Activated naive CD8-positive, alpha-beta T cell treated with anti-CD3 and anti-CD28 coated beads, Interleukin-2, amount 10 ng/mL, durations not matched to agents 7 days and 5 days (primary cell): ENCODE measurements at regions not wholly inside any gene's neighbourhood (a gene's known extent, or its start where the extent isn't known, plus 50 kb on each side); places are given as distances from the start of the nearest gene placed in this dataset.

Experiments used
- ATAC-seq: fragments of 150-1000 bp; cut with Tn5 transposase; one replicate; pipeline ENCODE4 v1.10.0; 2021; ENCODE audit warnings: low read depth, moderate library complexity
- POLR2A ChIA-PET: fragments of 350-600 bp; sonication (Branson Sonifier 250); formaldehyde crosslinking; loops from one replicate; lab custom pipeline; 2021; ENCODE audit warnings: antibody characterized with exemption; lab: Charles Lee
- DNase-seq: peaks from one replicate; pipeline ENCODE4 v3.0.0; 2021
- H3K27ac Mint-ChIP-seq: one replicate; pipeline ENCODE4 v1.8.0; 2022; ENCODE audit warnings: mild to moderate bottlenecking, mixed read lengths
- H3K27me3 Mint-ChIP-seq: one replicate; pipeline ENCODE4 v1.8.0; 2022; ENCODE audit warnings: mild to moderate bottlenecking, moderate library complexity, mixed read lengths
- H3K36me3 Mint-ChIP-seq: one replicate; pipeline ENCODE4 v1.8.0; 2021; ENCODE audit warnings: mild to moderate bottlenecking, mixed read lengths
- H3K4me1 Mint-ChIP-seq: one replicate; pipeline ENCODE4 v1.8.0; 2021; ENCODE audit warnings: mixed read lengths
- H3K4me3 Mint-ChIP-seq: one replicate; pipeline ENCODE4 v1.8.0; 2022; ENCODE audit warnings: mild to moderate bottlenecking, moderate library complexity, mixed read lengths
- H3K9me3 Mint-ChIP-seq: one replicate; pipeline ENCODE4 v1.8.0; 2021; ENCODE audit warnings: mixed read lengths

- H3K36me3 Mint-ChIP-seq: no peaks in the 10 kb centered on the region
- DNase-seq (no peak), ATAC-seq (no peak)
- POLR2A ChIA-PET: no interaction called here
- H3K27ac Mint-ChIP-seq: no peak overlapping the region
- H3K4me3 Mint-ChIP-seq: no peak overlapping the region
- H3K9me3 Mint-ChIP-seq: no peaks in the 10 kb centered on the region
- H3K27me3 Mint-ChIP-seq: no peaks in the 10 kb centered on the region
- no peaks in the 10 kb centered on the region for H3K4me1 Mint-ChIP-seq
Measured at GRCh38 chr9:134231767-134232166, 67.4 kb upstream of the RNU6ATAC start.

- ATAC-seq (no peak), DNase-seq (no peak)
- Mint-ChIP-seq H3K36me3 (no peaks in the 10 kb centered on the region), H3K27me3 (no peaks in the 10 kb centered on the region), H3K4me3 (no peak overlapping the region), H3K27ac (no peak overlapping the region), H3K4me1 (no peaks in the 10 kb centered on the region), H3K9me3 (no peaks in the 10 kb centered on the region)
- POLR2A ChIA-PET: no interaction called here
Measured at GRCh38 chr9:134233022-134233421, 68.7 kb upstream of the RNU6ATAC start.

- ATAC-seq (no peak), DNase-seq (no peak)
- Mint-ChIP-seq H3K27ac (no peak overlapping the region), H3K27me3 (no peaks in the 10 kb centered on the region), H3K4me1 (no peaks in the 10 kb centered on the region), H3K9me3 (no peaks in the 10 kb centered on the region), H3K36me3 (no peaks in the 10 kb centered on the region), H3K4me3 (no peak overlapping the region)
- POLR2A ChIA-PET: no interaction called here
Measured at GRCh38 chr9:134234001-134234660, 69.8 kb upstream of the RNU6ATAC start.

GRCh38 chr9:134234687-134235359, 70.5 kb upstream of the RNU6ATAC start:
- Mint-ChIP-seq H3K9me3 (no peaks in the 10 kb centered on the region), H3K27me3 (no peaks in the 10 kb centered on the region), H3K4me1 (no peaks in the 10 kb centered on the region), H3K4me3 (no peak overlapping the region), H3K27ac (no peak overlapping the region), H3K36me3 (no peaks in the 10 kb centered on the region)
- DNase-seq: no peak
- ATAC-seq: no peak
- POLR2A ChIA-PET: no interaction called here

GRCh38 chr9:134235366-134235765, 71.0 kb upstream of the RNU6ATAC start:
- Mint-ChIP-seq H3K36me3 (no peaks in the 10 kb centered on the region), H3K9me3 (no peaks in the 10 kb centered on the region), H3K27ac (no peak overlapping the region), H3K27me3 (peaks cover 2% of the 10 kb centered on the region), H3K4me1 (no peaks in the 10 kb centered on the region), H3K4me3 (no peak overlapping the region)
- no peak for ATAC-seq
- no peak for DNase-seq
- POLR2A ChIA-PET: no interaction called here

- no peak for ATAC-seq
- Mint-ChIP-seq H3K9me3 (no peaks in the 10 kb centered on the region), H3K36me3 (no peaks in the 10 kb centered on the region), H3K4me3 (no peak overlapping the region), H3K27ac (no peak overlapping the region), H3K27me3 (peaks cover 2% of the 10 kb centered on the region), H3K4me1 (no peaks in the 10 kb centered on the region)
- DNase-seq: no peak
- POLR2A ChIA-PET: no interaction called here
Measured at GRCh38 chr9:134236001-134236421, 71.6 kb upstream of the RNU6ATAC start.

- H3K27ac Mint-ChIP-seq: no peak overlapping the region
- H3K27me3 Mint-ChIP-seq: peaks cover 2% of the 10 kb centered on the region
- no peaks in the 10 kb centered on the region for H3K4me1 Mint-ChIP-seq
- POLR2A ChIA-PET: no interaction called here
- H3K36me3 Mint-ChIP-seq: no peaks in the 10 kb centered on the region
- DNase-seq: no peak
- no peak overlapping the region for H3K4me3 Mint-ChIP-seq
- no peak for ATAC-seq
- no peaks in the 10 kb centered on the region for H3K9me3 Mint-ChIP-seq
Measured at GRCh38 chr9:134236935-134237629, 72.7 kb upstream of the RNU6ATAC start.

- DNase-seq (no peak), ATAC-seq (no peak)
- H3K27ac Mint-ChIP-seq: no peak overlapping the region
- no peaks in the 10 kb centered on the region for H3K9me3 Mint-ChIP-seq
- H3K36me3 Mint-ChIP-seq: no peaks in the 10 kb centered on the region
- POLR2A ChIA-PET: no interaction called here
- H3K27me3 Mint-ChIP-seq: peaks cover 5% of the 10 kb centered on the region
- H3K4me3 Mint-ChIP-seq: no peak overlapping the region
- H3K4me1 Mint-ChIP-seq: no peaks in the 10 kb centered on the region
Measured at GRCh38 chr9:134237630-134238265, 73.4 kb upstream of the RNU6ATAC start.

GRCh38 chr9:134239130-134239903, 75.0 kb upstream of the RNU6ATAC start:
- no peak overlapping the region for H3K4me3 Mint-ChIP-seq
- POLR2A ChIA-PET: no interaction called here
- no peaks in the 10 kb centered on the region for H3K4me1 Mint-ChIP-seq
- no peak overlapping the region for H3K27ac Mint-ChIP-seq
- ATAC-seq: no peak
- H3K9me3 Mint-ChIP-seq: no peaks in the 10 kb centered on the region
- peaks cover 11% of the 10 kb centered on the region for H3K27me3 Mint-ChIP-seq
- no peaks in the 10 kb centered on the region for H3K36me3 Mint-ChIP-seq
- no peak for DNase-seq

GRCh38 chr9:134239939-134240338, 75.6 kb upstream of the RNU6ATAC start:
- Mint-ChIP-seq H3K27ac (no peak overlapping the region), H3K4me3 (no peak overlapping the region), H3K4me1 (no peaks in the 10 kb centered on the region), H3K36me3 (no peaks in the 10 kb centered on the region), H3K27me3 (peaks cover 13% of the 10 kb centered on the region), H3K9me3 (no peaks in the 10 kb centered on the region)
- DNase-seq (no peak), ATAC-seq (no peak)
- POLR2A ChIA-PET: no interaction called here

GRCh38 chr9:134240361-134240760, 76.0 kb upstream of the RNU6ATAC start:
- Mint-ChIP-seq H3K4me1 (no peaks in the 10 kb centered on the region), H3K27me3 (peaks cover 14% of the 10 kb centered on the region), H3K9me3 (peaks cover 2% of the 10 kb centered on the region), H3K4me3 (no peak overlapping the region), H3K27ac (no peak overlapping the region), H3K36me3 (no peaks in the 10 kb centered on the region)
- ATAC-seq: no peak
- POLR2A ChIA-PET: no interaction called here
- DNase-seq: no peak

- H3K4me3 Mint-ChIP-seq: no peak overlapping the region
- POLR2A ChIA-PET: no interaction called here
- no peaks in the 10 kb centered on the region for H3K4me1 Mint-ChIP-seq
- peaks cover 4% of the 10 kb centered on the region for H3K9me3 Mint-ChIP-seq
- no peak for ATAC-seq
- peaks cover 14% of the 10 kb centered on the region for H3K27me3 Mint-ChIP-seq
- DNase-seq: no peak
- no peak overlapping the region for H3K27ac Mint-ChIP-seq
- no peaks in the 10 kb centered on the region for H3K36me3 Mint-ChIP-seq
Measured at GRCh38 chr9:134242706-134243105, 78.3 kb upstream of the RNU6ATAC start.
